Stimulated activated naive CD8-positive, alpha-beta T cell treated with anti-CD3 and anti-CD28 coated beads, Interleukin-15, Interleukin-2, amounts not matched to agents 100 ng/mL and 50 ng/mL, for 24 hours (primary cell): ENCODE measurements at regions not wholly inside any gene's neighbourhood (a gene's known extent, or its start where the extent isn't known, plus 50 kb on each side); places are given as distances from the start of the nearest gene placed in this dataset.
"Not testable (repeated sequence)": the region's sequence is repeated elsewhere in the genome, so short reads cannot be mapped to it uniquely, and the experiment has no call there.

Experiments
- H3K27ac Mint-ChIP-seq: one replicate; pipeline ENCODE4 v1.8.0; 2021; ENCODE audit warnings: mild to moderate bottlenecking, mixed read lengths
- H3K27me3 Mint-ChIP-seq: one replicate; pipeline ENCODE4 v1.8.0; 2021; ENCODE audit warnings: mixed read lengths
- H3K36me3 Mint-ChIP-seq: one replicate; pipeline ENCODE4 v1.8.0; 2021; ENCODE audit warnings: low read depth, mixed read lengths
- H3K4me1 Mint-ChIP-seq: one replicate; pipeline ENCODE4 v1.8.0; 2021; ENCODE audit warnings: low read depth, mixed read lengths
- H3K4me3 Mint-ChIP-seq: one replicate; pipeline ENCODE4 v1.8.0; 2021; ENCODE audit warnings: mild to moderate bottlenecking, mixed read lengths
- H3K9me3 Mint-ChIP-seq: one replicate; pipeline ENCODE4 v1.8.0; 2021; ENCODE audit warnings: mixed read lengths

GRCh38 chr4:181030135-181030921, 1212.9 kb upstream of the TENM3 start:
- not testable (repeated sequence) for H3K27ac Mint-ChIP-seq, H3K4me1 Mint-ChIP-seq, H3K36me3 Mint-ChIP-seq, H3K27me3 Mint-ChIP-seq, H3K4me3 Mint-ChIP-seq
- peaks cover 11% of the 10 kb centered on the region for H3K9me3 Mint-ChIP-seq

GRCh38 chr4:181030961-181031360, 1212.2 kb upstream of the TENM3 start:
- H3K9me3 Mint-ChIP-seq, result peaks cover 11% of the 10 kb centered on the region
- H3K36me3 Mint-ChIP-seq, result no peaks in the 10 kb centered on the region
- no peaks in the 10 kb centered on the region for H3K4me1 Mint-ChIP-seq
- H3K27ac Mint-ChIP-seq, result no peak overlapping the region
- no peaks in the 10 kb centered on the region for H3K27me3 Mint-ChIP-seq
- H3K4me3 Mint-ChIP-seq, result no peak overlapping the region

DNA sequence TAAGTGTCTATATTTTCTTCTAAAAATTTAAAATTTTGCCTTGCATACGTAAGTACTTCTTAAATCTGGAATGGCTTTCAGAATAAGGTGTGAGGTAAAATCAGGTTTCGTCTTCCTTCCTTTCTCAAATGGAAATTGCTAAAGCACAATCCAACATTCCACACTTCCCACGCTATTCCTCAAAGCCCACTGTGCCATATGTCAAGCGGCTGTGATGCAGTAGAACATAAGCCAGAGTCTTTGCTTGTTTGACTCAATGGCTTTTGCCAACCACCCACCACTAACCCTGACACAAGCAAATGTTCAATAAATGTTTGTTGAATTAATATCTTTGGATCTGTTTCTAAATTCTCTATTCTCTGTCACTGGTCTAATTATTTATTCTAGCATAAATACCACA, 1199.7 kb upstream of the TENM3 start:
- Mint-ChIP-seq H3K9me3 (peaks cover 6% of the 10 kb centered on the region), H3K4me1 (no peaks in the 10 kb centered on the region), H3K27me3 (no peaks in the 10 kb centered on the region), H3K36me3 (no peaks in the 10 kb centered on the region), H3K4me3 (no peak overlapping the region), H3K27ac (no peak overlapping the region)

DNA sequence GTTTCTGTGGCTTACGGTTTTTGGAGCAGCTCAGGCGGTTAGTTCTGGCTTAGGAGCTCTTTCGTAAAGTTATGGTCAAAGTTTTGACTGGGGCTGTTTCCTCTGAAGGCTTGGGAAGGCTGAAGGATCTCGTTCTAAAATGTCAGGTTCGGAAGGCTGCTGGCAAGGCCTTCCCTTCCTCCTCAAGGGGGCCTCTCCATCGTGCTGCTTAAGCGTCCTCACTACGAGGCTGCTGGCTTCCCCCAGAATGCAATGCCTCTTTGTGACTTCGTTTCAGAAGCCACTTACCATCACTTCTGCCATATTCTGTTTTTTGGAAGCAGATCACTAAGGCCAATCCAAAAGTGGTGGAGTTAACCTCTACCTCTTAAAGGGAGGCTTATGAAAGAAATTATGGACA, 1196.4 kb upstream of the TENM3 start:
- H3K36me3 Mint-ChIP-seq, result no peaks in the 10 kb centered on the region
- H3K4me1 Mint-ChIP-seq, result no peaks in the 10 kb centered on the region
- H3K27ac Mint-ChIP-seq, result no peak overlapping the region
- H3K9me3 Mint-ChIP-seq, result peaks cover 5% of the 10 kb centered on the region
- no peak overlapping the region for H3K4me3 Mint-ChIP-seq
- H3K27me3 Mint-ChIP-seq, result no peaks in the 10 kb centered on the region

GRCh38 chr4:181051931-181052330, 1191.3 kb upstream of the TENM3 start:
- no peaks in the 10 kb centered on the region for H3K4me1 Mint-ChIP-seq
- no peaks in the 10 kb centered on the region for H3K27me3 Mint-ChIP-seq
- no peaks in the 10 kb centered on the region for H3K36me3 Mint-ChIP-seq
- H3K4me3 Mint-ChIP-seq, result no peak overlapping the region
- no peak overlapping the region for H3K27ac Mint-ChIP-seq
- peaks cover 3% of the 10 kb centered on the region for H3K9me3 Mint-ChIP-seq

DNA sequence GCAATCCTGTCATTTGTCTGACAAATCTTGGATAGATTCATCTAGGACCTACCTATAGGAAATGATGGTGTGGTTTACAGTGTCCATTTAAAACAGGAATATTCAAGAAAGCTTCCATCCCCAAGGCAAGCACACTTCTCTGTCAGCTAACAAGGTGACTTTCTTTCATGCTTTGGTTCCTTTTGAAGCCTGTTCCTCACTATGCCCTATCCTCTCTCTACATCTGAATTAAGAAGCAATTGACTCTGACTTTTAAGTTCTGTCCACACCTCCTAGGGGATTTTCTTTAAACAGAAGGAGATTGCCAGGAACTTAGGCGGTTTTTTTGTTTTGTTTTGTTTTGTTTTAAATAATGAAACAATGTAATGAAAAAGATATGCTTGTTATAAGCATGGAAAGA, 1181.4 kb upstream of the TENM3 start:
- Mint-ChIP-seq H3K4me1 (no peaks in the 10 kb centered on the region), H3K4me3 (no peak overlapping the region), H3K9me3 (no peaks in the 10 kb centered on the region), H3K27me3 (no peaks in the 10 kb centered on the region), H3K27ac (no peak overlapping the region), H3K36me3 (no peaks in the 10 kb centered on the region)

- no peaks in the 10 kb centered on the region for H3K36me3 Mint-ChIP-seq
- H3K4me3 Mint-ChIP-seq, result no peak overlapping the region
- no peaks in the 10 kb centered on the region for H3K9me3 Mint-ChIP-seq
- no peak overlapping the region for H3K27ac Mint-ChIP-seq
- no peaks in the 10 kb centered on the region for H3K27me3 Mint-ChIP-seq
- no peaks in the 10 kb centered on the region for H3K4me1 Mint-ChIP-seq
These were observed 1180.0 kb upstream of the TENM3 start for GRCh38 chr4:181063212-181063611.

DNA sequence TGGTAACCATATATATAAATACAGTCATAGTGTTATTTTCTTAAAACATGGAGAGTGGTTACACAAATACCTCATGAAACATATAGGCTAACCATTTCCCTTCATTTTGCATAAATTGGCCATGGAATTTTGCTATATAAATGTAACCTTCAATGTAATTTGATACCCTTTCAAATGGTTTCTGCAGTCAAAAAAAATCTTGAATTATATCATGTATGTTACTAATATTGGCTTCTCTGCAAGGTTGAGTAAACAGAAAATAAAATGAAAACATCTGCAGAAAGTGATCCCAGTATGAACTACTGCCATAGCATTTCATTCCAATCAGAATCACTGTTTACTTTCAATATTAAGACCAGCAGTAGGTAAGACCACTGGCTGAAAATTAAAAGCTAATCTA, 1165.9 kb upstream of the TENM3 start:
- no peak overlapping the region for H3K4me3 Mint-ChIP-seq
- no peak overlapping the region for H3K27ac Mint-ChIP-seq
- H3K4me1 Mint-ChIP-seq, result no peaks in the 10 kb centered on the region
- H3K27me3 Mint-ChIP-seq, result no peaks in the 10 kb centered on the region
- no peaks in the 10 kb centered on the region for H3K36me3 Mint-ChIP-seq
- peaks cover 3% of the 10 kb centered on the region for H3K9me3 Mint-ChIP-seq

DNA sequence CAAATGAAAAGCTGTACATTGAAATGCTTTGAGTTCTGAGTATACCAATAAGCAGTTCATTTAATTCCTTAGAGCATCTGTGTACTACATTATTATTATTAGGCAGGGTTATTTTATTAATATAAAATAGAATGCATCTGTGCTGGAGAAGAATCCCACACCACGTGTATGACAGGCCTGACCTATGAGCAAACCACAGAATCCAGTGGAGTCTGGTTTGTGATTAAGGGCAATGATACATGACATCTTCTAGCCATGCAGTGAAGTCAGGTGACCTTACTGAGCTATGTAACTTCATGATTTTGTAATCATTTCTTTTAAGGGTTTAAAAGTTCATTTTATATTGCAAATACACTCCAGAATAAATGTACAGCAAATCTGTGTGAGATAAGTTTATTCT, 1165.0 kb upstream of the TENM3 start:
- no peak overlapping the region for H3K27ac Mint-ChIP-seq
- no peaks in the 10 kb centered on the region for H3K4me1 Mint-ChIP-seq
- no peak overlapping the region for H3K4me3 Mint-ChIP-seq
- no peaks in the 10 kb centered on the region for H3K27me3 Mint-ChIP-seq
- H3K9me3 Mint-ChIP-seq, result no peaks in the 10 kb centered on the region
- no peaks in the 10 kb centered on the region for H3K36me3 Mint-ChIP-seq

DNA sequence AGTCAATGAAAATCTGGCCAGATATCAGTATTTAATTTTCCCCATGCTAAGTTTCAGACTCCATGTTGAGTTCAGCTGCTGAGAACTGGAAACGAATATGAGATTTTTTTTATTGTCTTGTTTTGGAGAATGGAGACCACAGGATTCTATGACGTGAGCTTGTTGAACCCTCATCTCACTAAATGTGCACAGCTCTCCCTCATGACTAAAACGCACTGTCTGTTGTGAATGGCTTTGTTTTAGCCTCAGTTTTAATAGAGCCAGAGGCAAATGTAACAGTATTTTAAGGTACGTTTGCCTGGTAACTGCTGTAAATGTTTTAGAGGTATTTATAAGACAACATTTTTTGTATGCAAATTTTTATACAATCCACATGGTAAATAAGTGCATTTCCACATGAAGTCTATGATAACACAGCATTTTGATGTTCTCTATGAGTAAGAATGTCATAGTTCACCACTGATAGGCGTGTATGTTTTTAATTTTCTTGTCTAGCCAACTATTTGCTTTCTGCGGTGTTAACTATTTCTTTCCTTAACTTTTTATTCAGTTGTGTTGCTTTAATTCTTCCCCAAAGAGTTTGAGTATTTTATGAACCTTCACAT, 1159.3 kb upstream of the TENM3 start:
- Mint-ChIP-seq H3K4me1 (no peaks in the 10 kb centered on the region), H3K27me3 (no peaks in the 10 kb centered on the region), H3K4me3 (no peak overlapping the region), H3K27ac (no peak overlapping the region), H3K9me3 (no peaks in the 10 kb centered on the region), H3K36me3 (no peaks in the 10 kb centered on the region)

GRCh38 chr4:181085557-181085956, 1157.6 kb upstream of the TENM3 start:
- Mint-ChIP-seq H3K9me3 (peaks cover under 1% of the 10 kb centered on the region), H3K27ac (no peak overlapping the region), H3K4me1 (no peaks in the 10 kb centered on the region), H3K4me3 (no peak overlapping the region), H3K36me3 (no peaks in the 10 kb centered on the region), H3K27me3 (no peaks in the 10 kb centered on the region)

DNA sequence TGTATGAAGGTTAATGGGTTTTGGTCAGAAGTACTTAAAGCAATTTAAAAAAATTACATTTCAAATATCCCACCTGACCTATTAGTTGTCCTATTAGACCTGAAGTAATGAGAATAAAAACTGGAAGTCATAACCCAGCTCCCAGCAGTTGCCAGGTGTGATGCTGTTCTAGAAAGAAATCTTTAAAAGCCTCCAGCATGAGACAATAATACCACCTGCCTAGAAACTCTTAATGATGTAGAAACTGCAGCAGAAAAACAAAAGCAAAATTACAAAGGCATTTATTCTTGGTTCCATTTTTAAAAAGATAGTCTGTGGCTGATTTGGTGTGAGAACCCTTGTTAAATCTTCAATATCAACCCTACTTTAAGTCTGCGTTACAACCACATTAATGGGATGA, 1137.7 kb upstream of the TENM3 start:
- H3K4me3 Mint-ChIP-seq, result no peak overlapping the region
- H3K27ac Mint-ChIP-seq, result no peak overlapping the region
- no peaks in the 10 kb centered on the region for H3K27me3 Mint-ChIP-seq
- no peaks in the 10 kb centered on the region for H3K4me1 Mint-ChIP-seq
- no peaks in the 10 kb centered on the region for H3K36me3 Mint-ChIP-seq
- H3K9me3 Mint-ChIP-seq, result peaks cover 4% of the 10 kb centered on the region

DNA sequence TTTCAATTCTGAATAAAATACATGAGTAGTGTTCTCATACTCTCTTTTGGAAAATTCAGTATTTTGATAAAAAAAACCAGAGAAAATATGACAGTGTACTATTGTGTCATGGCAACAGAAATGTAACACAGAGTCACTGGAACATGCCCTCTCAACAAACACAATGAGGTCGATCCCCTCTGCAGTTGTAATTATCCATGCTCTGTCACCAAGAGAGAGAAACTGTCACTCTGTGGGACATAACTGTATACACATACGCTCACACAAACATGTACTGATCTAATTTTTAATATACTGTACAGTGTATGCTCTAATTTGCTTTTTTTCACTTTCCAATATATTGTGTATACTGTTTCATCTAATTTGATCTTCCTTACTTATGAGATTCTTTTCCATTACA, 1136.8 kb upstream of the TENM3 start:
- Mint-ChIP-seq H3K27ac (no peak overlapping the region), H3K36me3 (no peaks in the 10 kb centered on the region), H3K4me1 (no peaks in the 10 kb centered on the region), H3K4me3 (no peak overlapping the region), H3K9me3 (peaks cover 4% of the 10 kb centered on the region), H3K27me3 (no peaks in the 10 kb centered on the region)

DNA sequence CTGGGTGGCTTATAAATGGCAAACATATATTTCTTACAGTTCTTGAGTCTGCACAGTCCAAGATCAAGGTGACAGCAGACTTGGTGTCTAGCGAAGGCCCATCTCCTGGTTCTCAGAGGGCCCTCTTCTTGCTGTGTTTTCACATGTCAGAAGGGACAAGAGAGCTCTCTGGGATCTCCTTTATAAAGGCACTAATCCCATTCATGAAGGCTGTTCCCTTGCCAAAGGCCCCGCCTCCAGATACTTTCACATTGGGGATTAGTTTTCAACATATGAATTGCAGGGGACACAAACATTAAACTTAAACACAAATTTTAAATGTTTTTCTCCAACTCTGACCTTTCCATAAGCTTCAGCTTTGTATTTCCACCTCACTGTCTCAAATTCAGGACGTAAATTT, 1135.0 kb upstream of the TENM3 start:
- Mint-ChIP-seq H3K27ac (no peak overlapping the region), H3K27me3 (no peaks in the 10 kb centered on the region), H3K9me3 (peaks cover 4% of the 10 kb centered on the region), H3K4me1 (no peaks in the 10 kb centered on the region), H3K4me3 (no peak overlapping the region), H3K36me3 (no peaks in the 10 kb centered on the region)

GRCh38 chr4:181119186-181119585, 1124.0 kb upstream of the TENM3 start:
- H3K27ac Mint-ChIP-seq, result no peak overlapping the region
- no peaks in the 10 kb centered on the region for H3K9me3 Mint-ChIP-seq
- no peaks in the 10 kb centered on the region for H3K36me3 Mint-ChIP-seq
- H3K27me3 Mint-ChIP-seq, result peaks cover 3% of the 10 kb centered on the region
- H3K4me3 Mint-ChIP-seq, result no peak overlapping the region
- H3K4me1 Mint-ChIP-seq, result no peaks in the 10 kb centered on the region

- Mint-ChIP-seq H3K27me3 (peaks cover 3% of the 10 kb centered on the region), H3K36me3 (no peaks in the 10 kb centered on the region), H3K9me3 (peaks cover 7% of the 10 kb centered on the region), H3K4me1 (no peaks in the 10 kb centered on the region), H3K27ac (no peak overlapping the region), H3K4me3 (no peak overlapping the region)
These were observed 1121.5 kb upstream of the TENM3 start for GRCh38 chr4:181121733-181122132.
